OCI-LY3 (cell line): ENCODE measurements at regions not wholly inside any gene's neighbourhood (a gene's known extent, or its start where the extent isn't known, plus 50 kb on each side); places are given as distances from the start of the nearest gene placed in this dataset.
"Not testable (repeated sequence)": the region's sequence is repeated elsewhere in the genome, so short reads cannot be mapped to it uniquely, and the experiment has no call there.

ENCODE experiments used
- H2AFZ ChIP-seq: fragments of 200-600, 300-600 bp; shearing (Covaris generic); 2 replicates; pipeline ENCODE4 v1.6.0; 2014; ENCODE audit warnings: antibody characterized with exemption, low read depth, low read length
- H3K27ac ChIP-seq: fragments of 200-600, 300-600 bp; sonication (generic); 2 replicates; pipeline ENCODE4 v1.5.1; 2014; ENCODE audit warnings: mild to moderate bottlenecking, low read length, moderate library complexity, mixed read lengths
- H3K27me3 ChIP-seq: fragments of 200-600, 300-600 bp; sonication (generic); 2 replicates; pipeline ENCODE4 v1.6.1; 2014; ENCODE audit warnings: low read depth, low read length, mixed read lengths
- H3K36me3 ChIP-seq: fragments of 200-600, 300-600 bp; sonication (generic); replicated peaks from 2 replicates; pipeline ENCODE3; 2014; ENCODE audit warnings: low read depth, low read length, mixed read lengths
- H3K4me1 ChIP-seq: fragments of 300-600, 200-600 bp; sonication (generic); 2 replicates; pipeline ENCODE4 v1.6.1; 2014; ENCODE audit warnings: low read length, mixed read lengths
- H3K4me2 ChIP-seq: fragments of 200-600, 300-600 bp; sonication (generic); 2 replicates; pipeline ENCODE4 v1.6.1; 2014; ENCODE audit warnings: low read length, mixed read lengths
- H3K4me3 ChIP-seq: fragments of 300-600, 200-600 bp; sonication (generic); 2 replicates; pipeline ENCODE4 v1.5.1; 2014; ENCODE audit warnings: antibody characterized with exemption, mild to moderate bottlenecking, low read length, moderate library complexity
- H3K79me2 ChIP-seq: fragments of 300-600, 200-600 bp; shearing (Covaris generic); 2 replicates; pipeline ENCODE4 v1.6.1; 2014; ENCODE audit warnings: mild to moderate bottlenecking, low read length, mixed read lengths
- H3K9ac ChIP-seq: fragments of 300-600, 200-600 bp; shearing (Covaris generic); 2 replicates; pipeline ENCODE4 v1.6.0; 2014; ENCODE audit warnings: mild to moderate bottlenecking, low read length, moderate library complexity
- H3K9me3 ChIP-seq: fragments of 200-600, 300-600 bp; shearing (Covaris generic); 2 replicates; pipeline ENCODE4 v1.6.1; 2014; ENCODE audit warnings: low read length, mixed read lengths; ENCODE audit not compliant: insufficient read depth
- H4K20me1 ChIP-seq: fragments of 200-600, 300-600 bp; sonication (generic); 2 replicates; pipeline ENCODE4 v1.6.1; 2016; ENCODE audit warnings: low read length, mixed read lengths; ENCODE audit not compliant: insufficient read depth
- EZH2phosphoT487 ChIP-seq: fragments of 200-600 bp; shearing (Covaris generic); IDR thresholded peaks from 2 replicates; pipeline ENCODE4 v1.6.1; 2018; ENCODE audit warnings: antibody characterized with exemption, mixed run types, low read depth
- TF ChIP-seq, protein P1 (sequence below): fragments of 200-600, 300-600 bp; sonication (generic); IDR thresholded peaks from 2 replicates; pipeline ENCODE4 v1.5.1; 2014; ENCODE audit warnings: antibody characterized with exemption, low read length, low read depth

DNA sequence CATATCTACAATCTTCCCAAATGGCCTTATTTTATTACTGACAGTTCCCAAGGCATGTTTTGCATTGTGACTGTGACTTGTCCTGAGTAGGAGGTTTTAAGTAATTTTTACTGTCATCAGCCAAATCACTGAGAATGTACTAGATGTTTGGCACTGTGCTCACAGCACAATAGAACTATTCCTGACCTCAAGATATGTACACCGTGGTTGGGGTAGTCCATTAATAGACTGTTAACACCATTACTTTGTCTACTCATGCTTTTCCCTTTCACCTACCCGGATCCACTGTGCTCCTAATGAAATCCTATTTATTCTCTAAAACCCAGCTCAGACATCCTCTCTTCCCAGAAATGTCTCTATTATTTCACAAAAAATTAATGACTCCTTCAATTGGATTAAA is 168.7 kb upstream of the TENM4 start:
- peaks cover 4% of the 10 kb centered on the region for H3K27me3 ChIP-seq
- no peaks in the 10 kb centered on the region for H3K9me3 ChIP-seq
- no peak overlapping the region for H3K27ac ChIP-seq
- H3K79me2 ChIP-seq, result no peaks in the 10 kb centered on the region
- no peaks in the 10 kb centered on the region for H3K36me3 ChIP-seq
- H3K4me3 ChIP-seq, result no peak overlapping the region
- no peak overlapping the region for H3K9ac ChIP-seq
- H3K4me2 ChIP-seq, result no peak overlapping the region
- no peak overlapping the region for H2AFZ ChIP-seq
- TF ChIP-seq, protein P1, sequence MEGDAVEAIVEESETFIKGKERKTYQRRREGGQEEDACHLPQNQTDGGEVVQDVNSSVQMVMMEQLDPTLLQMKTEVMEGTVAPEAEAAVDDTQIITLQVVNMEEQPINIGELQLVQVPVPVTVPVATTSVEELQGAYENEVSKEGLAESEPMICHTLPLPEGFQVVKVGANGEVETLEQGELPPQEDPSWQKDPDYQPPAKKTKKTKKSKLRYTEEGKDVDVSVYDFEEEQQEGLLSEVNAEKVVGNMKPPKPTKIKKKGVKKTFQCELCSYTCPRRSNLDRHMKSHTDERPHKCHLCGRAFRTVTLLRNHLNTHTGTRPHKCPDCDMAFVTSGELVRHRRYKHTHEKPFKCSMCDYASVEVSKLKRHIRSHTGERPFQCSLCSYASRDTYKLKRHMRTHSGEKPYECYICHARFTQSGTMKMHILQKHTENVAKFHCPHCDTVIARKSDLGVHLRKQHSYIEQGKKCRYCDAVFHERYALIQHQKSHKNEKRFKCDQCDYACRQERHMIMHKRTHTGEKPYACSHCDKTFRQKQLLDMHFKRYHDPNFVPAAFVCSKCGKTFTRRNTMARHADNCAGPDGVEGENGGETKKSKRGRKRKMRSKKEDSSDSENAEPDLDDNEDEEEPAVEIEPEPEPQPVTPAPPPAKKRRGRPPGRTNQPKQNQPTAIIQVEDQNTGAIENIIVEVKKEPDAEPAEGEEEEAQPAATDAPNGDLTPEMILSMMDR, result no peak
- no peak for TF ChIP-seq EZH2phosphoT487
- no peaks in the 10 kb centered on the region for H4K20me1 ChIP-seq
- peaks cover 46% of the 10 kb centered on the region for H3K4me1 ChIP-seq

- H3K27ac ChIP-seq, H3K9ac ChIP-seq, H3K36me3 ChIP-seq, H3K4me2 ChIP-seq, H3K79me2 ChIP-seq, H4K20me1 ChIP-seq, H2AFZ ChIP-seq, H3K4me3 ChIP-seq, H3K9me3 ChIP-seq, H3K27me3 ChIP-seq: not testable (repeated sequence)
- peaks cover 59% of the 10 kb centered on the region for H3K4me1 ChIP-seq
Measured at GRCh38 chr11:79606461-79606860, 165.6 kb upstream of the TENM4 start.

- TF ChIP-seq, protein P1, result no peak
- no peak for TF ChIP-seq EZH2phosphoT487
- Histone ChIP-seq H3K4me2 (no peak overlapping the region), H2AFZ (no peak overlapping the region), H3K27me3 (no peaks in the 10 kb centered on the region), H3K4me3 (no peak overlapping the region), H3K36me3 (no peaks in the 10 kb centered on the region), H3K9me3 (no peaks in the 10 kb centered on the region), H3K27ac (no peak overlapping the region), H4K20me1 (no peaks in the 10 kb centered on the region), H3K4me1 (peaks cover 23% of the 10 kb centered on the region), H3K79me2 (no peaks in the 10 kb centered on the region), H3K9ac (no peak overlapping the region)
Measured at GRCh38 chr11:79600711-79601110, 159.9 kb upstream of the TENM4 start.

DNA sequence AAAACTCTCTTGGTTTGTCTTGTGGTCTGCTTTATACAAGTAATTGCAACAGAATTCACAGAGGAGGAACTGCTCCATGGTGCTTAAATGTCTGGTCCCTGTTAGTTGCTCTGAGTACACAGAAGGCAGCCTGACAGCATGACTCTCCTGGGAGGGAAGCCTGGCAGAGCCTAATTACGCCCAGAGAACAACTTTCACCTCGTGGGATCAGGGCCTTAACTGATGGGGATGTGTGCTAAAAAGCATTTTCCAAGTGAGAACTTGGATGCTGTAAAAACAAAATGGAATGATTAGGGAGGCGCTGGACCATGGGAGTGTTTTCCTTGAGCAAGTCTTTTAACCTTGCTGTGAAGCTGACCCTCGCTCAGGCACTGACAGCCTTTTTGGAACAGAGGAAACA is 154.0 kb upstream of the TENM4 start:
- no peak for TF ChIP-seq EZH2phosphoT487
- TF ChIP-seq, protein P1, result no peak
- Histone ChIP-seq H2AFZ (no peak overlapping the region), H3K79me2 (no peaks in the 10 kb centered on the region), H3K27me3 (no peaks in the 10 kb centered on the region), H3K27ac (no peak overlapping the region), H3K4me3 (no peak overlapping the region), H3K9me3 (0 out of 2 replicates have a peak, but pooled peaks cover 4% of the 10 kb centered on the region), H3K36me3 (no peaks in the 10 kb centered on the region), H4K20me1 (no peaks in the 10 kb centered on the region), H3K4me1 (peaks cover 26% of the 10 kb centered on the region), H3K9ac (no peak overlapping the region), H3K4me2 (no peak overlapping the region)

GRCh38 chr11:79592824-79593223 is 152.0 kb upstream of the TENM4 start:
- Histone ChIP-seq H3K36me3 (no peaks in the 10 kb centered on the region), H3K4me1 (peaks cover 26% of the 10 kb centered on the region), H3K4me3 (peak overlapping the region; percentile 33), H3K9ac (peak overlapping the region; percentile 11; the same call in 1 of the 2 replicates), H4K20me1 (no peaks in the 10 kb centered on the region), H3K79me2 (no peaks in the 10 kb centered on the region), H3K4me2 (peak overlapping the region; percentile 62), H3K27me3 (no peaks in the 10 kb centered on the region), H3K9me3 (0 out of 2 replicates have a peak, but pooled peaks cover 4% of the 10 kb centered on the region), H2AFZ (peak overlapping the region; percentile 56), H3K27ac (peak overlapping the region; percentile 51)
- TF ChIP-seq EZH2phosphoT487, result no peak
- TF ChIP-seq, protein P1, result no peak
